ENCODE measurements at regions not wholly inside any gene's neighbourhood (a gene's known extent, or its start where the extent isn't known, plus 50 kb on each side); places are given as distances from the start of the nearest gene placed in this dataset.

- no peak for TF ChIP-seq POU5F1 (IDR thresholded peaks at IDR 0.05; ENCODE audit: low read depth, low read length)
- TF ChIP-seq GTF2F1 (IDR thresholded peaks at IDR 0.05; ENCODE audit: borderline replicate concordance, low read depth, low read length) = no peak
- no peak for TF ChIP-seq GABPA (IDR thresholded peaks at IDR 0.05; ENCODE audit: borderline replicate concordance, insufficient read depth, low read length)
- TF ChIP-seq POLR2A (IDR thresholded peaks at IDR 0.05; ENCODE audit: control extremely low read depth in 1 of 2, low read depth in 2 of 2, low read length in 2 of 2) = no peak
- TF ChIP-seq ASH2L (IDR thresholded peaks at IDR 0.05; ENCODE audit: low read length) = no peak
- TF ChIP-seq RNF2 (IDR thresholded peaks at IDR 0.05; ENCODE audit: borderline replicate concordance, low read depth, low read length, missing control alignments, poor library complexity, severe bottlenecking) = no peak
Observed at GRCh38 chr5:98588215-98588614, 185.2 kb upstream of the RGMB start (continued).

All from H1 (cell line).